ENCODE measurements at regions not wholly inside any gene's neighbourhood (a gene's known extent, or its start where the extent isn't known, plus 50 kb on each side); places are given as distances from the start of the nearest gene placed in this dataset.

DNA sequence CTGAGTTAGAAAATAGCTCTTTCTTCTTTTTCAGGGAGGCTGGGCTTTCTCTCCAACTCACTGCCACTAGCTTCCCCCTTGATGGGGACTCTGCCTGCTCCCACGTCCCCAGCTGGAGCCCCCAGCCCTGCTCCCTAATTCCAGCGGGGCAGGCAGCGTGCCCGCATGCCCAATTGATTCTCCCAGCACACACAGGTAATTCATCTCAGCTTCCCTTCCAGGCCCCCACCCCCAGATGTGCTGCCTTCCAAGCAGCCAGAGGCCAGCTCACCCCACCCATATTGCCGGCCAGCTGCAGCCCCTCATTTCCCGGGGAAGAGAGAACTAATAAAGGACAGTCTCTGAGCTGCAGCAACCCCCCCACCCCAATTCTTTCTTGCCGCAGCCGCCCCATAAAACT lies 69.8 kb downstream of the EFNB1 start (continued):
- TF ChIP-seq, protein P1, sequence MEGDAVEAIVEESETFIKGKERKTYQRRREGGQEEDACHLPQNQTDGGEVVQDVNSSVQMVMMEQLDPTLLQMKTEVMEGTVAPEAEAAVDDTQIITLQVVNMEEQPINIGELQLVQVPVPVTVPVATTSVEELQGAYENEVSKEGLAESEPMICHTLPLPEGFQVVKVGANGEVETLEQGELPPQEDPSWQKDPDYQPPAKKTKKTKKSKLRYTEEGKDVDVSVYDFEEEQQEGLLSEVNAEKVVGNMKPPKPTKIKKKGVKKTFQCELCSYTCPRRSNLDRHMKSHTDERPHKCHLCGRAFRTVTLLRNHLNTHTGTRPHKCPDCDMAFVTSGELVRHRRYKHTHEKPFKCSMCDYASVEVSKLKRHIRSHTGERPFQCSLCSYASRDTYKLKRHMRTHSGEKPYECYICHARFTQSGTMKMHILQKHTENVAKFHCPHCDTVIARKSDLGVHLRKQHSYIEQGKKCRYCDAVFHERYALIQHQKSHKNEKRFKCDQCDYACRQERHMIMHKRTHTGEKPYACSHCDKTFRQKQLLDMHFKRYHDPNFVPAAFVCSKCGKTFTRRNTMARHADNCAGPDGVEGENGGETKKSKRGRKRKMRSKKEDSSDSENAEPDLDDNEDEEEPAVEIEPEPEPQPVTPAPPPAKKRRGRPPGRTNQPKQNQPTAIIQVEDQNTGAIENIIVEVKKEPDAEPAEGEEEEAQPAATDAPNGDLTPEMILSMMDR (IDR thresholded peaks at IDR 0.05; ENCODE audit: low read depth, low read length, missing input control), result no peak
- TF ChIP-seq, protein P2, sequence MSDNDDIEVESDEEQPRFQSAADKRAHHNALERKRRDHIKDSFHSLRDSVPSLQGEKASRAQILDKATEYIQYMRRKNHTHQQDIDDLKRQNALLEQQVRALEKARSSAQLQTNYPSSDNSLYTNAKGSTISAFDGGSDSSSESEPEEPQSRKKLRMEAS (IDR thresholded peaks at IDR 0.05), result no peak

DNA sequence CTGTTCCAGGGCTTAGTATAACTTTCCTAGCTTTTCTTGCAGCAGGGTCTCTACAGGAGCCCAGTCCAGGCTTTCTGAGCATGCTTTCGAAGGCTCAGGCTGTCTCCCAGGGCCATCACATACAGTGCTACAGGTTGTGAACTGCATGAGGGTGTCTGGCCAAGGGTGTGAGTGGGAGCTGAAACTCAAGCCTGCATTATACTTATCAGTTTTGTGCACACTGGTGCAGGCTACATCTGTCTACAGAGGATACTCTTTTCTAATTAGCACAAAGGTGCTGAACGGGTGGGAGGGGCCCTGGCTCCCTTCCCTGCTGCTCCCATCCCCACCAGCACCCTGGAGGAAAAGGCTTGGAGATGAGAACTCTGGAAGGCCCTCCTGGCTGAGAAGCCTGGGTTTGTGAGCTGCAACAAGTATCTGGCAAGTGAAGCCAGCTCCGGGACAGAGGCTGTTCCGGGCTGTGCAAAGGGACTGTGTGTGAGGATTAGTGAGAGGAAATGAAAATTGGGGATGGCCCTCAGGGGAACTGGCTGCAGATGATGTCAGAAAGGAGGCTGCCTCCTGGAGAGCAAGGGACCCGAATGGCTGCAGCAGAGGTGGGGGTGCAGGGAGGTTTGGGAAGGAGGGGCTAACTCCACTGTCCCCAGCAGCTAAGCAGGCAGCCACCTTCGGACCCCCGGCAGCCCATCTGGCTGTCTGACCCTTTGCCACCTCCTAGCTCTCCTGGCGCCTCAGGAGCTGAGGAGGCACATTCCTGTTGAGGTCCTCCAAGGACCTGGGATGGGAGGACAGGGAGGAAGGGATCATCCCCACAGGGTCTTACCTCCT lies 68.5 kb downstream of the EFNB1 start:
- DNase-seq (ENCODE audit: low spot score), result peak; percentile 38
- Histone ChIP-seq H3K4me3 (ENCODE audit: low read depth in 1 of 3, low read length in 3 of 3) (no peak overlapping the region), H3K27ac (ENCODE audit: low read depth in 1 of 2, low read length in 2 of 2) (no peak overlapping the region), H3K4me1 (ENCODE audit: control insufficient read depth in 4 of 4, insufficient read depth in 4 of 4, low read length in 3 of 4) (peaks cover 0 to 13% (median 7%) of the 10 kb centered on the region in 4 donors), H3K36me3 (ENCODE audit: control insufficient read depth in 4 of 4, insufficient read depth in 3 of 4, low read depth in 1 of 4, low read length in 3 of 4) (no peaks in the 10 kb centered on the region), H3K9me3 (ENCODE audit: control insufficient read depth in 4 of 4, low read length in 3 of 4) (no peaks in the 10 kb centered on the region), H3K27me3 (ENCODE audit: control insufficient read depth in 4 of 4, insufficient read depth in 4 of 4, low read length in 3 of 4) (no peaks in the 10 kb centered on the region), H3K9ac (ENCODE audit: low read depth in 1 of 2, low read length in 2 of 2) (no peak overlapping the region)
- TF ChIP-seq HNF4A (conservative IDR thresholded peaks at IDR 0.05) (no peak), FOXA1 (IDR thresholded peaks at IDR 0.05) (no peak)
- WGBS, result 89% methylated on average over 8 of the region's 8 CpGs

DNA sequence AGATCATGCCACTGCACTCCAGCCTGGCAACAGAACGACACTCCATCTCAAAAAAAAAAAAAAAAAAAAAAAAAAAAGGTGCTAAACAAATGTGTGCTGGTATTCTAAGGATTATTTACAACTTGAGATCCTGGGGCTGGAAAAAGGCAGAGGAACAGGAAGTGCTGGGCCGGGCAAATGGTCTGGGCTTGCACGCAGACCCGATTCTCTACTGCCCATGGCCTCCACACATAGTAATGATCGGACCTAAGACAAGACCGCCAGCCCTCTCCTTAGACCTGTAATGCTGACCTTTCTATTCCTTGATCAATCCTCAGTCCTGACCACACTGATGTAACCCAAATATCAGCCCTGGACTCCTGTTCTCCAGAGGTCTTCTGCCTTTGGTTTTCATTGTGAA lies 67.8 kb downstream of the EFNB1 start:
- H3K9ac ChIP-seq (ENCODE audit: low read depth in 1 of 2, low read length in 2 of 2), result no peak overlapping the region
- H3K27me3 ChIP-seq (ENCODE audit: control insufficient read depth in 4 of 4, insufficient read depth in 4 of 4, low read length in 3 of 4), result no peaks in the 10 kb centered on the region
- no peak for DNase-seq (ENCODE audit: low spot score)
- no peak for TF ChIP-seq FOXA1 (IDR thresholded peaks at IDR 0.05)
- peaks cover 0 to 13% (median 7%) of the 10 kb centered on the region in 4 donors for H3K4me1 ChIP-seq (ENCODE audit: control insufficient read depth in 4 of 4, insufficient read depth in 4 of 4, low read length in 3 of 4)
- H3K4me3 ChIP-seq (ENCODE audit: low read depth in 1 of 3, low read length in 3 of 3), result no peak overlapping the region
- WGBS, result 74% methylated on average over 6 of the region's 6 CpGs
- no peaks in the 10 kb centered on the region for H3K9me3 ChIP-seq (ENCODE audit: control insufficient read depth in 4 of 4, low read length in 3 of 4)
- H3K36me3 ChIP-seq (ENCODE audit: control insufficient read depth in 4 of 4, insufficient read depth in 3 of 4, low read depth in 1 of 4, low read length in 3 of 4), result no peaks in the 10 kb centered on the region
- no peak overlapping the region for H3K27ac ChIP-seq (ENCODE audit: low read depth in 1 of 2, low read length in 2 of 2)

DNA sequence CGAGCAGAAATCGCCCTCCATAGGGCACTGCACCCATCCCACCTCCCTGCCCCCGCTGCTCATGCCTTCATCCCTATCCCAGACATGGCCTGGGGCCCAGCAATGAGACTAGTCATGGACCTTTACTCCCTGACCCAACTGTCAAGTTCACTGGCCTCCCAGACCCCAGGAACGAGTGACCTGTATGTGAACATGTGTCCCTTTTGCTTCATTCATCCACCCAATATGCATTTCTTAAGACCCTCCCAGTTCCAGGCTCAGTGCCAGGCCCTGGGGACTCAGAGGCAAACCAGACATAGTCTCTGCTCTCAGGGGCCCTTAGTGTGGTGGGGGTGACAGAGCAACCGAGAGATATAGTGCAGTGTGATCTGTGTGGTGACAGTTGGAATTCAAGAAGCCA lies 67.0 kb downstream of the EFNB1 start:
- Histone ChIP-seq H3K4me3 (ENCODE audit: low read depth in 1 of 3, low read length in 3 of 3) (no peak overlapping the region), H3K4me1 (ENCODE audit: control insufficient read depth in 4 of 4, insufficient read depth in 4 of 4, low read length in 3 of 4) (peaks cover 0 to 13% (median 7%) of the 10 kb centered on the region in 4 donors), H3K9ac (ENCODE audit: low read depth in 1 of 2, low read length in 2 of 2) (no peak overlapping the region), H3K36me3 (ENCODE audit: control insufficient read depth in 4 of 4, insufficient read depth in 3 of 4, low read depth in 1 of 4, low read length in 3 of 4) (no peaks in the 10 kb centered on the region), H3K27me3 (ENCODE audit: control insufficient read depth in 4 of 4, insufficient read depth in 4 of 4, low read length in 3 of 4) (no peaks in the 10 kb centered on the region), H3K27ac (ENCODE audit: low read depth in 1 of 2, low read length in 2 of 2) (peak overlapping the region; percentile 42 to 43), H3K9me3 (ENCODE audit: control insufficient read depth in 4 of 4, low read length in 3 of 4) (no peaks in the 10 kb centered on the region)
- peak; percentile 41 for TF ChIP-seq NR2F2 (IDR thresholded peaks at IDR 0.05)
- no peak for TF ChIP-seq FOXA2 (IDR thresholded peaks at IDR 0.05)
- TF ChIP-seq, protein P3, sequence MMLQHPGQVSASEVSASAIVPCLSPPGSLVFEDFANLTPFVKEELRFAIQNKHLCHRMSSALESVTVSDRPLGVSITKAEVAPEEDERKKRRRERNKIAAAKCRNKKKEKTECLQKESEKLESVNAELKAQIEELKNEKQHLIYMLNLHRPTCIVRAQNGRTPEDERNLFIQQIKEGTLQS (IDR thresholded peaks at IDR 0.05), result no peak
- TF ChIP-seq HNF4A (conservative IDR thresholded peaks at IDR 0.05), result peak in 1 of 2 donors; percentile 35
- TF ChIP-seq RXRA (IDR thresholded peaks at IDR 0.05), result peak; percentile 14 to 65
- 52% methylated on average over 5 of the region's 5 CpGs for WGBS
- peak; percentile 61 for DNase-seq (ENCODE audit: low spot score)

Measured in liver (tissue), 8 donors.